Choroid plexus epithelial cell (primary cell): ENCODE measurements at regions not wholly inside any gene's neighbourhood (a gene's known extent, or its start where the extent isn't known, plus 50 kb on each side); places are given as distances from the start of the nearest gene placed in this dataset.

Source experiments
- DNase-seq: peaks from one replicate; pipeline ENCODE4 v3.0.0-alpha.2; 2010; ENCODE audit warnings: low read depth
- H3K4me3 ChIP-seq: 2 replicates; pipeline ENCODE4 v1.5.1; 2011; ENCODE audit warnings: low read depth, mild to moderate bottlenecking, control low read depth, low read length, moderate library complexity
- CTCF ChIP-seq: conservative IDR thresholded peaks from 2 replicates; pipeline ENCODE4 v1.5.1; 2011; ENCODE audit warnings: low read depth, mild to moderate bottlenecking, control low read depth, inconsistent platforms, low read length, moderate library complexity

GRCh38 chr9:79798450-79798849 lies 226.7 kb downstream of the TLE4 start:
- TF ChIP-seq CTCF: no peak
- H3K4me3 ChIP-seq: no peak overlapping the region
- DNase-seq: no peak

- no peak for DNase-seq
- H3K4me3 ChIP-seq: no peak overlapping the region
Measured at GRCh38 chr9:79796411-79796810, 224.6 kb downstream of the TLE4 start.

GRCh38 chr9:79788662-79789061 lies 216.9 kb downstream of the TLE4 start:
- H3K4me3 ChIP-seq: no peak overlapping the region
- DNase-seq: no peak
- TF ChIP-seq CTCF: no peak

More at GRCh38 chr9:79796411-79796810, 224.6 kb downstream of the TLE4 start:
- no peak for TF ChIP-seq CTCF

- no peak for TF ChIP-seq CTCF
- no peak overlapping the region for H3K4me3 ChIP-seq
- no peak for DNase-seq
Measured at GRCh38 chr9:79781263-79781662, 209.5 kb downstream of the TLE4 start.

- H3K4me3 ChIP-seq: no peak overlapping the region
- no peak for TF ChIP-seq CTCF
- no peak for DNase-seq
Measured at GRCh38 chr9:79780559-79780958, 208.8 kb downstream of the TLE4 start.

- no peak for DNase-seq
- TF ChIP-seq CTCF: no peak
- H3K4me3 ChIP-seq: no peak overlapping the region
Measured at GRCh38 chr9:79779901-79780300, 208.1 kb downstream of the TLE4 start.

GRCh38 chr9:79778581-79778980 lies 206.8 kb downstream of the TLE4 start:
- no peak for TF ChIP-seq CTCF
- no peak for DNase-seq
- H3K4me3 ChIP-seq: no peak overlapping the region
